ENCODE measurements at regions not wholly inside any gene's neighbourhood (a gene's known extent, or its start where the extent isn't known, plus 50 kb on each side); places are given as distances from the start of the nearest gene placed in this dataset.
"Not testable (repeated sequence)": the region's sequence is repeated elsewhere in the genome, so short reads cannot be mapped to it uniquely, and the experiment has no call there.

DNA sequence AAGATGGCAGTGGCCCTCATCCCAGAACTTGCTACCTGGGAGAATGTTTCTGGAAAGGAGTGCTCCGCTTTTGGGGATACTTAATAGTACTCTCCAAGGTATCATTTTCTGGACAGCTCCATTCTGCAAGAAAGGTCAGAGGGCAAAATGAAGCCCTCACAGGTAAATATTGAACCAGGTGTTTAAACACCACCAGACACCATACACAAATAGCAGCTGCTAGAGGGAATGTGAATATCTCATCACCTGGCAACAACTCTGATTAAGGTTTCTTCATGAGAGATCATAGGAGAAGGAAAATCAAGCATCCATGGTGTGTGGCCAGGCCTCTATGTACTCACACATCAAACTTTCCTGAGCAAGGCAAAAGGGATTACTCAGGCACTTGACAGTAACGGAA, 226.1 kb upstream of the FAT3 start:
- H3K27me3 ChIP-seq (ENCODE audit: control insufficient read depth, insufficient read depth, low read length), result no peaks in the 10 kb centered on the region
- no peak overlapping the region for H3K4me3 ChIP-seq (ENCODE audit: low read depth, low read length)
- DNase-seq (ENCODE audit: low read depth), result no peak
- H3K36me3 ChIP-seq (ENCODE audit: control insufficient read depth, insufficient read depth, low read length), result no peaks in the 10 kb centered on the region
- TF ChIP-seq, protein P1, sequence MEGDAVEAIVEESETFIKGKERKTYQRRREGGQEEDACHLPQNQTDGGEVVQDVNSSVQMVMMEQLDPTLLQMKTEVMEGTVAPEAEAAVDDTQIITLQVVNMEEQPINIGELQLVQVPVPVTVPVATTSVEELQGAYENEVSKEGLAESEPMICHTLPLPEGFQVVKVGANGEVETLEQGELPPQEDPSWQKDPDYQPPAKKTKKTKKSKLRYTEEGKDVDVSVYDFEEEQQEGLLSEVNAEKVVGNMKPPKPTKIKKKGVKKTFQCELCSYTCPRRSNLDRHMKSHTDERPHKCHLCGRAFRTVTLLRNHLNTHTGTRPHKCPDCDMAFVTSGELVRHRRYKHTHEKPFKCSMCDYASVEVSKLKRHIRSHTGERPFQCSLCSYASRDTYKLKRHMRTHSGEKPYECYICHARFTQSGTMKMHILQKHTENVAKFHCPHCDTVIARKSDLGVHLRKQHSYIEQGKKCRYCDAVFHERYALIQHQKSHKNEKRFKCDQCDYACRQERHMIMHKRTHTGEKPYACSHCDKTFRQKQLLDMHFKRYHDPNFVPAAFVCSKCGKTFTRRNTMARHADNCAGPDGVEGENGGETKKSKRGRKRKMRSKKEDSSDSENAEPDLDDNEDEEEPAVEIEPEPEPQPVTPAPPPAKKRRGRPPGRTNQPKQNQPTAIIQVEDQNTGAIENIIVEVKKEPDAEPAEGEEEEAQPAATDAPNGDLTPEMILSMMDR (IDR thresholded peaks at IDR 0.05; ENCODE audit: insufficient read depth, low read length, poor library complexity, severe bottlenecking), result no peak

DNA sequence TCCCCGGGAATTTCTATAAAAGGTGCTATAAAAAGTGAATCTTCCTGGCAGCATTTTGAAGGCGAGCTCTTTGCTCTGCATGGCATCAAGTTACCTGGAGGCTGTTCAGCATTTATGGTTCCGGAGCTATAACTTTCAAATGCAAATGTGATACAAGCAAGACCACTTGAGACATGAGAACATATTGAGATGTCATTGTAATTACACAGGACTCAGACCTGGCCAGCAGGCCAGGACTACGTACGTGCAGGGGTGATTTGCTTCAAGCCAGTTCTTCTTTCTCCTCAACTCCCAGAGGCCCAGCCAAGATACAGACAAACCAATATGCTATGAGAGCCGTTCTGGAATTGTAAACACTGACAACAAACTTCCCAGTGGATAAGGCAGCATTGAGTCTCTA, 227.4 kb upstream of the FAT3 start:
- Histone ChIP-seq H3K27me3 (ENCODE audit: control insufficient read depth, insufficient read depth, low read length) (no peaks in the 10 kb centered on the region), H3K4me3 (ENCODE audit: low read depth, low read length) (no peak overlapping the region), H3K36me3 (ENCODE audit: control insufficient read depth, insufficient read depth, low read length) (no peaks in the 10 kb centered on the region)
- DNase-seq (ENCODE audit: low read depth), result no peak
- TF ChIP-seq, protein P1 (IDR thresholded peaks at IDR 0.05; ENCODE audit: insufficient read depth, low read length, poor library complexity, severe bottlenecking), result no peak

DNA sequence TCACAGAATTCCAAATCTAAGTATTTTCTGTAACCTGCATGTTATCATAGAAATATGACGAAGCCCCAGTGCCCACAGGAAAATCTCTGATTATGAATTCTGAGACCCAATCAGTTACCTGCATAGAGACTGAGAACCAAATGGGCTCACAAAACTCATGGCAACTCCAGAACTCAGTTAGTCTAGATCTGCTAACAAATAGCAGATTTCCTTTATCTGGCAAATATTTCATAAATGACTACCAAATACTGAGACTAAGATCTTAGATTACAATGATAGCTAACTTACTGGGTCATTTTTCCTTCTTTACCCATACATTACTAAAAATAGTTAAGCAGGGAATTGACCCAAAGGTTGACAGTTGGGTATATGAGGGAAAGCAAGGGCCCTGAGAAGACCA, 228.1 kb upstream of the FAT3 start:
- no peak for DNase-seq (ENCODE audit: low read depth)

DNA sequence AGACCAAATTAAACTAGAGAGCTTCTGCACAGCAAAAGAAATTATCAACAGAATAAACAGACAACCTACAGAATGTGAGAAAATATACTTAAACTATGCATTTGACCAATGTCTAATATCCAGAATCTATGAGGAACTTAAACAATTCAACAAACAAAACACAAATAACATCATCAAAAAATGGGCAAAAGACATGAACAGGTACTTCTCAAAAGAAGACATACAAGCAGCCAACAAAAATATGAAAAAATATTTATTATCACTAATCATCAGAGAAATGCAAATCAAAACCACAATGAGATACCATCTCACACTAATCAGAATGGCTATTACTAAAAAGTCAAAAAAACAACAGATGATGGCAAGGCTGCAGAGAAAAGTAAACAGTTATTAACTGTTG, 236.2 kb upstream of the FAT3 start:
- H3K27me3 ChIP-seq (ENCODE audit: control insufficient read depth, insufficient read depth, low read length); DNase-seq (ENCODE audit: low read depth); H3K36me3 ChIP-seq (ENCODE audit: control insufficient read depth, insufficient read depth, low read length); H3K4me3 ChIP-seq (ENCODE audit: low read depth, low read length): not testable (repeated sequence)

More for the DNA sequence above, 228.1 kb upstream of the FAT3 start:
- TF ChIP-seq, protein P1 (IDR thresholded peaks at IDR 0.05; ENCODE audit: insufficient read depth, low read length, poor library complexity, severe bottlenecking), result no peak
- no peaks in the 10 kb centered on the region for H3K27me3 ChIP-seq (ENCODE audit: control insufficient read depth, insufficient read depth, low read length)
- H3K36me3 ChIP-seq (ENCODE audit: control insufficient read depth, insufficient read depth, low read length), result no peaks in the 10 kb centered on the region
- no peak overlapping the region for H3K4me3 ChIP-seq (ENCODE audit: low read depth, low read length)

DNA sequence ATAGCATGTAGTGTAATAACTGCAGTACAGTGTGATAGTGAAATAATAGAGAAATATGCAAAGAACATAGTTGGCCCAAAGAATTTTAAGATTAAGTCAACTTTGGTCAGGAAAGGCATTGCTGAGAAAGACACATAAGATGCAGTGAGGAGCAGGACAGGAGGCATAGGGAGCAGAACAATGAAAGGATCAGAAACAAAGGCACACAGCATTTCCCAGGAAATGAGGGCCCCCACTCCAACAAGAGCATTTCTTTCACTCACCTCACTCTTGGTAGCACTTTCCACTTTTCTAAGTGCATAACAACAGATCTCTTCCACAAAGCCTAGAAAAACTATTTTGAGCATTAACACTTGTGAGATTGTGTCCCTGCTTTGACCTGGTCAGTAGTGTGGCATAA, 238.4 kb upstream of the FAT3 start:
- H3K27me3 ChIP-seq (ENCODE audit: control insufficient read depth, insufficient read depth, low read length), result no peaks in the 10 kb centered on the region
- H3K36me3 ChIP-seq (ENCODE audit: control insufficient read depth, insufficient read depth, low read length), result no peaks in the 10 kb centered on the region
- H3K4me3 ChIP-seq (ENCODE audit: low read depth, low read length), result no peak overlapping the region
- no peak for DNase-seq (ENCODE audit: low read depth)
- TF ChIP-seq, protein P1 (IDR thresholded peaks at IDR 0.05; ENCODE audit: insufficient read depth, low read length, poor library complexity, severe bottlenecking), result no peak

DNA sequence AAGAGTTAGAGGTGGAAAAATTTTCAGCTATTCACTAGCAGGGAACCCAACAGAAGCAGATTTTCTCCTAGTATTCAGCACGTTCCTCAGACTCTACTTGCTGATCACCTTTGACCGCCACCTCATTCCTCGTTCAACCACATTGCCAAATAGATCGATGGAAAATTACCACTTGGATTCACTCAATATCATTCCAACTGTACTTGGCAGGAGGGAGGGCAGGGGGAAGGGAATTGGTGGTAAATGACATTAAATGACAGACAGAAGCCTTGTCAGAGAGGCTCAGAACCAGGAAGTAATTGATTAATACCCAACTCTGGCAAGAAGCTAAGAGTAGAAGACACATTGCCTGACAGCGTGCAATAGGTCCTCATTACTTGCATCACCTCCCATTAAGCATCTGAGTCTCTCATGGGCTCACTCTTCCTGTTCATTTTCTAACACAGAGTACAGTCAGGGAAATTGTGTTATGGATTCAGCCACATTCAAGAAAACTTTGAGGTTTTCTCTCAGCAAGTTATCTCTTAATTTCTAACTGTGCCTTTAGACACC, 240.5 kb upstream of the FAT3 start:
- TF ChIP-seq, protein P1 (IDR thresholded peaks at IDR 0.05; ENCODE audit: insufficient read depth, low read length, poor library complexity, severe bottlenecking), result no peak
- Histone ChIP-seq H3K36me3 (ENCODE audit: control insufficient read depth, insufficient read depth, low read length) (no peaks in the 10 kb centered on the region), H3K27me3 (ENCODE audit: control insufficient read depth, insufficient read depth, low read length) (no peaks in the 10 kb centered on the region), H3K4me3 (ENCODE audit: low read depth, low read length) (no peak overlapping the region)
- DNase-seq (ENCODE audit: low read depth), result no peak

Measured in kidney epithelial cell (primary cell).